Stomach (tissue), 4 donors: ENCODE measurements at regions not wholly inside any gene's neighbourhood (a gene's known extent, or its start where the extent isn't known, plus 50 kb on each side); places are given as distances from the start of the nearest gene placed in this dataset.

Source experiments
- CTCF ChIP-seq, 7 experiments: fragments of 450-650 bp in 4 of 7; fragments of 200-600 bp in 3 of 7; sonication (generic) in 3 of 7; IDR thresholded peaks; one replicate each; pipeline ENCODE4 v1.5.1; 2016 to 2019; ENCODE audit warnings: antibody characterized with exemption in 7 of 7, control low read depth in 2 of 7, mild to moderate bottlenecking in 1 of 7
- POLR2A ChIP-seq, 4 donors: fragments of 450-650 bp; IDR thresholded peaks; one replicate each; pipeline ENCODE4 v1.6.1; 2016; ENCODE audit warnings: antibody characterized with exemption in 4 of 4, control low read depth in 2 of 4, mild to moderate bottlenecking in 1 of 4, moderate library complexity in 1 of 4

- TF ChIP-seq POLR2A (IDR thresholded peaks at IDR 0.05) (no peak), CTCF (IDR thresholded peaks at IDR 0.05) (no peak)
These were observed 729.4 kb downstream of the EFNB2 start for GRCh38 chr13:105805892-105806627.
